Endothelial cell of umbilical vein (primary cell): ENCODE measurements at regions not wholly inside any gene's neighbourhood (a gene's known extent, or its start where the extent isn't known, plus 50 kb on each side); places are given as distances from the start of the nearest gene placed in this dataset.

ENCODE experiments used
- CTCF ChIP-seq, 2 donors: IDR thresholded peaks; 1 replicate in 1 of 2; 2 replicates in 1 of 2; pipeline ENCODE4 v1.5.1; 2011; ENCODE audit warnings: low read length in 2 of 2, mild to moderate bottlenecking in 2 of 2, moderate library complexity in 2 of 2, control low read depth in 1 of 2, inconsistent platforms in 1 of 2, low read depth in 1 of 2; ENCODE audit not compliant: insufficient read depth in 1 of 2; ENCODE audit errors: extremely low read depth in 1 of 2
- EZH2 ChIP-seq: IDR thresholded peaks from 2 replicates; pipeline ENCODE4 v1.6.1; 2012; ENCODE audit warnings: borderline replicate concordance, low read depth, mild to moderate bottlenecking, moderate library complexity, low read length, inconsistent platforms; ENCODE audit not compliant: severe bottlenecking
- JUN ChIP-seq: IDR thresholded peaks from 2 replicates; pipeline ENCODE4 v1.6.1; 2011; ENCODE audit warnings: borderline replicate concordance, low read depth; ENCODE audit not compliant: insufficient read length, insufficient read depth
- MAX ChIP-seq: IDR thresholded peaks from 2 replicates; pipeline ENCODE4 v1.6.1; 2011; ENCODE audit not compliant: insufficient read depth, insufficient read length
- POLR2A ChIP-seq: IDR thresholded peaks from 2 replicates; pipeline ENCODE4 v1.6.1; 2012; ENCODE audit warnings: low read depth, mild to moderate bottlenecking, control low read depth, low read length
- POLR2AphosphoS5 ChIP-seq: IDR thresholded peaks from 2 replicates; pipeline ENCODE4 v1.6.1; 2012; ENCODE audit warnings: low read depth, mild to moderate bottlenecking, control low read depth, low read length, moderate library complexity; ENCODE audit not compliant: insufficient read depth

DNA sequence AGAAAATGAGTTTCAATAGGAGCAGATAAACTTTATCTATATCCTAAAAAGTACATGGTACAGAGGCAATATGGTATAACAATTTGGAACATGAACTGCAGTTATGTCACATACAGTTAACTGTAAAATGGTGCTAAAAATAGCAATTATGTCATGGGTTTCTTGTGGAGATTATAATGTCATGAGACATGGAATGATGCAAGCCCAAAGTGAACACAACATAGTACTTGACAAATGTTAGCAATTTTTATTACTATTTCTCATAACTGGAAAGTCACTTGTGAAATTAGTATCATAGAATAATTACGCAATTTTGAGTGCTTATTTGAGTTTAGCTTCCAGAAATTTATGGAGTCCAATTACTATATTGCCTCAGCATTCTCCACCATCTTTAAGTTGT, 1263.4 kb downstream of the DSC3 start:
- TF ChIP-seq EZH2 = no peak
- TF ChIP-seq POLR2A = no peak
- TF ChIP-seq CTCF (IDR thresholded peaks at IDR 0.05; ENCODE audit: extremely low read depth in 1 of 2, insufficient read depth in 1 of 2, low read depth in 1 of 2, low read length in 2 of 2) = no peak
- no peak for TF ChIP-seq POLR2AphosphoS5
- TF ChIP-seq MAX = no peak
- no peak for TF ChIP-seq JUN
